H1 (cell line): ENCODE measurements at regions not wholly inside any gene's neighbourhood (a gene's known extent, or its start where the extent isn't known, plus 50 kb on each side); places are given as distances from the start of the nearest gene placed in this dataset.

Experiments
- ATF2 ChIP-seq: IDR thresholded peaks from 2 replicates; pipeline ENCODE4 v1.6.1; 2012; ENCODE audit warnings: low read length, inconsistent platforms
- CTCF ChIP-seq, 3 experiments: IDR thresholded peaks; 1 replicate in 2 of 3; 2 replicates in 1 of 3; pipeline versions ENCODE4 v1.5.1 to v1.6.1; 2011; ENCODE audit warnings: low read length in 3 of 3, mild to moderate bottlenecking in 3 of 3, inconsistent platforms in 2 of 3, low read depth in 1 of 3, moderate library complexity in 1 of 3; ENCODE audit not compliant: insufficient read depth in 1 of 3; ENCODE audit errors: control extremely low read depth in 1 of 3

GRCh38 chr4:45668128-45668527 lies 455.7 kb downstream of the GABRG1 start (continued):
- TF ChIP-seq CTCF (IDR thresholded peaks at IDR 0.05; ENCODE audit: control extremely low read depth in 1 of 3, insufficient read depth in 1 of 3, low read depth in 1 of 3, low read length in 3 of 3) (no peak), ATF2 (no peak)
